ENCODE measurements at regions not wholly inside any gene's neighbourhood (a gene's known extent, or its start where the extent isn't known, plus 50 kb on each side); places are given as distances from the start of the nearest gene placed in this dataset.

GRCh38 chrX:20606831-20607230, 340.1 kb upstream of the RPS6KA3 start:
- DNase-seq, result no peak

- DNase-seq, result no peak
Measured at GRCh38 chrX:20596856-20597255, 330.1 kb upstream of the RPS6KA3 start.

- no peak for DNase-seq
Measured at GRCh38 chrX:20595928-20596575, 329.3 kb upstream of the RPS6KA3 start.

- DNase-seq, result no peak
Measured at GRCh38 chrX:20594985-20595384, 328.3 kb upstream of the RPS6KA3 start.

- DNase-seq, result no peak
Measured at GRCh38 chrX:20593836-20594235, 327.1 kb upstream of the RPS6KA3 start.

- DNase-seq, result no peak
Measured at GRCh38 chrX:20593402-20593801, 326.7 kb upstream of the RPS6KA3 start.

- DNase-seq, result no peak
Measured at GRCh38 chrX:20591246-20591645, 324.5 kb upstream of the RPS6KA3 start.

GRCh38 chrX:20585782-20586181, 319.1 kb upstream of the RPS6KA3 start:
- DNase-seq, result no peak

- DNase-seq, result no peak
Measured at GRCh38 chrX:20571611-20572010, 304.9 kb upstream of the RPS6KA3 start.

GRCh38 chrX:20567108-20567507, 300.4 kb upstream of the RPS6KA3 start:
- no peak for DNase-seq

GRCh38 chrX:20547611-20548051, 280.9 kb upstream of the RPS6KA3 start:
- DNase-seq, result peak; percentile 20

- no peak for DNase-seq
Measured at GRCh38 chrX:20545538-20545937, 278.8 kb upstream of the RPS6KA3 start.

GRCh38 chrX:20542072-20542471, 275.4 kb upstream of the RPS6KA3 start:
- DNase-seq, result no peak

- DNase-seq, result no peak
Measured at GRCh38 chrX:20538974-20539373, 272.3 kb upstream of the RPS6KA3 start.

- DNase-seq, result no peak
Measured at GRCh38 chrX:20531667-20532066, 265.0 kb upstream of the RPS6KA3 start.

- peak; percentile 81 for DNase-seq
Measured at GRCh38 chrX:20530406-20530921, 263.8 kb upstream of the RPS6KA3 start.

- no peak for DNase-seq
Measured at GRCh38 chrX:20529711-20530110, 263.0 kb upstream of the RPS6KA3 start.

- DNase-seq, result peak; percentile 2
Measured at GRCh38 chrX:20529301-20529700, 262.6 kb upstream of the RPS6KA3 start.

GRCh38 chrX:20527558-20528011, 260.9 kb upstream of the RPS6KA3 start:
- peak; percentile 43 for DNase-seq

GRCh38 chrX:20527041-20527440, 260.3 kb upstream of the RPS6KA3 start:
- no peak for DNase-seq

GRCh38 chrX:20523626-20524312, 257.1 kb upstream of the RPS6KA3 start:
- no peak for DNase-seq

- no peak for DNase-seq
Measured at GRCh38 chrX:20522420-20522819, 255.7 kb upstream of the RPS6KA3 start.

- DNase-seq, result no peak
Measured at GRCh38 chrX:20521222-20521621, 254.5 kb upstream of the RPS6KA3 start.

- no peak for DNase-seq
Measured at GRCh38 chrX:20519826-20520225, 253.1 kb upstream of the RPS6KA3 start.

Measured in tongue (tissue), 1 donor.